NCI-H446 (cell line): ENCODE measurements at regions not wholly inside any gene's neighbourhood (a gene's known extent, or its start where the extent isn't known, plus 50 kb on each side); places are given as distances from the start of the nearest gene placed in this dataset.

Source experiments
- DNase-seq, 2 experiments: peaks; one replicate each; lab custom pipeline; 2025; lab: John Stamatoyannopoulos, UW

GRCh38 chrX:38887222-38887621, 86.0 kb downstream of the MID1IP1 start:
- no peak for DNase-seq

- no peak for DNase-seq
These were observed 89.1 kb downstream of the MID1IP1 start for GRCh38 chrX:38890326-38890725.

GRCh38 chrX:38890963-38891362, 89.7 kb downstream of the MID1IP1 start:
- DNase-seq: no peak

- no peak for DNase-seq
These were observed 90.6 kb downstream of the MID1IP1 start for GRCh38 chrX:38891641-38892413.

GRCh38 chrX:38893441-38893840, 92.2 kb downstream of the MID1IP1 start:
- no peak for DNase-seq

GRCh38 chrX:38895775-38896174, 94.5 kb downstream of the MID1IP1 start:
- no peak for DNase-seq

GRCh38 chrX:38896724-38897298, 95.6 kb downstream of the MID1IP1 start:
- no peak for DNase-seq

- DNase-seq: no peak
These were observed 97.0 kb downstream of the MID1IP1 start for GRCh38 chrX:38898261-38898660.

- no peak for DNase-seq
These were observed 98.4 kb downstream of the MID1IP1 start for GRCh38 chrX:38899650-38900049.

GRCh38 chrX:38900719-38901118, 99.5 kb downstream of the MID1IP1 start:
- DNase-seq: no peak

- no peak for DNase-seq
These were observed 101.8 kb downstream of the MID1IP1 start for GRCh38 chrX:38902972-38903492.

- no peak for DNase-seq
These were observed 115.5 kb downstream of the MID1IP1 start for GRCh38 chrX:38916801-38917200.

GRCh38 chrX:38917954-38918353, 116.7 kb downstream of the MID1IP1 start:
- no peak for DNase-seq

GRCh38 chrX:38919202-38919601, 117.9 kb downstream of the MID1IP1 start:
- no peak for DNase-seq

GRCh38 chrX:38919853-38920528, 118.7 kb downstream of the MID1IP1 start:
- DNase-seq: no peak

- DNase-seq: no peak
These were observed 122.3 kb downstream of the MID1IP1 start for GRCh38 chrX:38923451-38923969.

GRCh38 chrX:38927592-38927991, 126.3 kb downstream of the MID1IP1 start:
- no peak for DNase-seq

GRCh38 chrX:38929966-38930421, 128.7 kb downstream of the MID1IP1 start:
- no peak for DNase-seq

- DNase-seq: no peak
These were observed 129.2 kb downstream of the MID1IP1 start for GRCh38 chrX:38930474-38930873.

- DNase-seq: no peak
These were observed 134.3 kb downstream of the MID1IP1 start for GRCh38 chrX:38935561-38935960.

GRCh38 chrX:38937400-38937799, 136.1 kb downstream of the MID1IP1 start:
- DNase-seq: peak in 1 of 2 experiments; percentile 18

GRCh38 chrX:38937926-38938325, 136.7 kb downstream of the MID1IP1 start:
- no peak for DNase-seq

- no peak for DNase-seq
These were observed 137.8 kb downstream of the MID1IP1 start for GRCh38 chrX:38939067-38939466.
